ENCODE measurements at regions not wholly inside any gene's neighbourhood (a gene's known extent, or its start where the extent isn't known, plus 50 kb on each side); places are given as distances from the start of the nearest gene placed in this dataset.

- CTCF ChIA-PET (ENCODE audit: partially characterized antibody) = interaction anchor here (0.9 to 2.1 kb wide), 7 partner anchors 8 to 419 kb away, joined by 3 to 8 read pairs (median 3); no protein-coding TSS in a partner anchor
- Histone ChIP-seq H4K91ac (replicated peaks; ENCODE audit: insufficient read length, low read length) (no peak overlapping the region), H3K4me1 (replicated peaks in 1 of 4; ENCODE audit: control insufficient read depth in 3 of 4, insufficient read depth in 4 of 4, low read length in 3 of 4) (peaks cover 0 to 4% (median 0%) of the 10 kb centered on the region in 4 experiments; a peak in 1 of 7 replicates), H3K27me3 (replicated peaks in 1 of 4; ENCODE audit: control insufficient read depth in 3 of 4, extremely low read depth in 1 of 4, insufficient read depth in 3 of 4, low read length in 3 of 4) (no peaks in the 10 kb centered on the region), H2AFZ (ENCODE audit: low read length) (no peak overlapping the region), H3K79me1 (ENCODE audit: low read depth, low read length) (no peaks in the 10 kb centered on the region), H3K18ac (ENCODE audit: extremely low read depth, low read length) (no peak overlapping the region), H2AK5ac (ENCODE audit: low read depth, low read length) (no peak overlapping the region), H3K4ac (replicated peaks; ENCODE audit: insufficient read length, low read depth, low read length) (no peak overlapping the region), H2BK5ac (ENCODE audit: low read depth, low read length) (no peak overlapping the region), H3K14ac (ENCODE audit: insufficient read length) (no peak overlapping the region), H3K9me3 (ENCODE audit: insufficient read depth in 2 of 2, low read depth in 1 of 2, low read length in 1 of 2) (no peaks in the 10 kb centered on the region), H4K5ac (ENCODE audit: insufficient read length, low read depth, low read length) (no peak overlapping the region), H4K8ac (ENCODE audit: extremely low read depth, insufficient read depth, low read length) (no peak overlapping the region), H4K20me1 (replicated peaks in 1 of 2; ENCODE audit: control insufficient read depth in 1 of 2, insufficient read depth in 2 of 2, low read length in 2 of 2) (no peaks in the 10 kb centered on the region), H3K56ac (replicated peaks; ENCODE audit: insufficient read length, low read depth, low read length) (no peak overlapping the region), H2BK15ac (ENCODE audit: low read length) (no peak overlapping the region), H2BK120ac (replicated peaks; ENCODE audit: low read depth, low read length) (no peak overlapping the region), H3K79me2 (ENCODE audit: control insufficient read depth in 1 of 2, insufficient read depth in 2 of 2, low read length in 2 of 2) (no peaks in the 10 kb centered on the region), H3K4me2 (ENCODE audit: insufficient read depth in 1 of 2, low read depth in 2 of 2, low read length in 2 of 2) (no peak overlapping the region), H3K36me3 (ENCODE audit: control insufficient read depth in 2 of 4, insufficient read depth in 4 of 4, low read length in 3 of 4) (no peaks in the 10 kb centered on the region), H3K9ac (replicated peaks in 1 of 4; ENCODE audit: extremely low read depth in 1 of 4, low read depth in 3 of 4, low read length in 3 of 4) (no peak overlapping the region), H2BK12ac (ENCODE audit: low read depth, low read length) (no peak overlapping the region), H3K4me3 (ENCODE audit: extremely low read depth in 1 of 4, insufficient read depth in 2 of 4, low read depth in 3 of 4, low read length in 4 of 4) (no peak overlapping the region), H3K23ac (ENCODE audit: insufficient read length) (no peak overlapping the region), H3K27ac (ENCODE audit: low read depth, low read length) (no peak overlapping the region), H3K23me2 (ENCODE audit: low read depth, low read length) (no peaks in the 10 kb centered on the region), H2BK20ac (ENCODE audit: low read length) (no peak overlapping the region)
- DNase-seq (ENCODE audit: low read depth in 1 of 2, low spot score in 2 of 2) (no peak), FAIRE-seq (no peak)
- WGBS, 2 experiments (ENCODE audit: extremely low coverage in 1 of 2, insufficient coverage in 1 of 2, insufficient read length in 1 of 2, insufficient replicate concordance in 2 of 2, low coverage in 1 of 2, low lambda C conversion rate in 2 of 2, missing lambda C conversion rate in 1 of 2) = 83% methylated on average over 4 of the region's 4 CpGs; no CpG with 5 or more reads in 1 of the 2 experiments
- POLR2A ChIA-PET (ENCODE audit: partially characterized antibody) = no interaction called here
- TF ChIP-seq GABPA (IDR thresholded peaks at IDR 0.05; ENCODE audit: borderline replicate concordance, insufficient read depth, low read length) (no peak), BACH1 (IDR thresholded peaks at IDR 0.05; ENCODE audit: low read length) (no peak), POLR2AphosphoS5 (IDR thresholded peaks at IDR 0.05; ENCODE audit: low read depth, low read length) (no peak), TAF7 (optimal IDR thresholded peaks at IDR 0.05; ENCODE audit: borderline replicate concordance, low read depth, low read length) (no peak), SP1 (IDR thresholded peaks at IDR 0.05; ENCODE audit: low read depth, low read length) (no peak), HDAC2 (IDR thresholded peaks at IDR 0.05; ENCODE audit: borderline replicate concordance in 1 of 2, low read depth in 2 of 2, low read length in 2 of 2) (no peak), MAFK (IDR thresholded peaks at IDR 0.05; ENCODE audit: low read depth, low read length) (no peak), YY1 (IDR thresholded peaks at IDR 0.05; ENCODE audit: low read depth, low read length) (no peak), CTBP2 (IDR thresholded peaks at IDR 0.05; ENCODE audit: borderline replicate concordance, insufficient read depth, insufficient read length, low read length) (no peak), SP2 (IDR thresholded peaks at IDR 0.05; ENCODE audit: low read length) (no peak), ASH2L (IDR thresholded peaks at IDR 0.05; ENCODE audit: low read length) (no peak), JUND (IDR thresholded peaks at IDR 0.05; ENCODE audit: low read length) (no peak), TBP (IDR thresholded peaks at IDR 0.05; ENCODE audit: low read depth, low read length) (no peak), TCF12 (IDR thresholded peaks at IDR 0.05; ENCODE audit: low read depth, low read length) (no peak), GTF2F1 (IDR thresholded peaks at IDR 0.05; ENCODE audit: borderline replicate concordance, low read depth, low read length) (no peak), MAX (IDR thresholded peaks at IDR 0.05) (no peak)
Observed at GRCh38 chr3:107986505-107986904, 104.3 kb downstream of the CD47 start.
